GM18873 (cell line): ENCODE measurements at regions not wholly inside any gene's neighbourhood (a gene's known extent, or its start where the extent isn't known, plus 50 kb on each side); places are given as distances from the start of the nearest gene placed in this dataset.
A peak's percentile ranks its signal among the peaks of the same experiment; 100 is the strongest.

Experiments used
- ATAC-seq: cut with Tn5 transposase; IDR thresholded peaks from one replicate; pipeline ENCODE4 v1.9.1; 2021; ENCODE audit warnings: mild to moderate bottlenecking, moderate library complexity, moderate number of reproducible peaks; ENCODE audit not compliant: unreplicated experiment, low FRiP score

GRCh38 chr2:14263053-14263452 lies 369.5 kb upstream of the LRATD1 start:
- no peak for ATAC-seq

GRCh38 chr2:14270036-14270582 lies 362.4 kb upstream of the LRATD1 start:
- ATAC-seq, result no peak

- no peak for ATAC-seq
Measured at GRCh38 chr2:14272396-14273075, 360.0 kb upstream of the LRATD1 start.

GRCh38 chr2:14273650-14274049 lies 358.9 kb upstream of the LRATD1 start:
- no peak for ATAC-seq

- no peak for ATAC-seq
Measured at GRCh38 chr2:14284244-14284643, 348.3 kb upstream of the LRATD1 start.

- no peak for ATAC-seq
Measured at GRCh38 chr2:14285812-14286211, 346.7 kb upstream of the LRATD1 start.

GRCh38 chr2:14288016-14288415 lies 344.5 kb upstream of the LRATD1 start:
- ATAC-seq, result no peak

GRCh38 chr2:14292964-14293363 lies 339.6 kb upstream of the LRATD1 start:
- no peak for ATAC-seq

- no peak for ATAC-seq
Measured at GRCh38 chr2:14297340-14297739, 335.2 kb upstream of the LRATD1 start.

- ATAC-seq, result no peak
Measured at GRCh38 chr2:14297906-14298305, 334.6 kb upstream of the LRATD1 start.

GRCh38 chr2:14301331-14301730 lies 331.2 kb upstream of the LRATD1 start:
- ATAC-seq, result no peak

GRCh38 chr2:14303366-14304115 lies 329.0 kb upstream of the LRATD1 start:
- ATAC-seq, result peak; percentile 87

- no peak for ATAC-seq
Measured at GRCh38 chr2:14304326-14304725, 328.2 kb upstream of the LRATD1 start.

GRCh38 chr2:14306268-14306861 lies 326.2 kb upstream of the LRATD1 start:
- ATAC-seq, result peak; percentile 67

- no peak for ATAC-seq
Measured at GRCh38 chr2:14313341-14313740, 319.2 kb upstream of the LRATD1 start.

GRCh38 chr2:14316594-14316993 lies 315.9 kb upstream of the LRATD1 start:
- ATAC-seq, result no peak

- ATAC-seq, result no peak
Measured at GRCh38 chr2:14321357-14321756, 311.2 kb upstream of the LRATD1 start.

- no peak for ATAC-seq
Measured at GRCh38 chr2:14322306-14322705, 310.2 kb upstream of the LRATD1 start.

- no peak for ATAC-seq
Measured at GRCh38 chr2:14324308-14324707, 308.2 kb upstream of the LRATD1 start.

- ATAC-seq, result no peak
Measured at GRCh38 chr2:14330884-14331283, 301.6 kb upstream of the LRATD1 start.

GRCh38 chr2:14336759-14337382 lies 295.6 kb upstream of the LRATD1 start:
- ATAC-seq, result no peak
